DMS79 treated with DMSO at 0.1 percent for 48 hours (cell line): ENCODE measurements at regions not wholly inside any gene's neighbourhood (a gene's known extent, or its start where the extent isn't known, plus 50 kb on each side); places are given as distances from the start of the nearest gene placed in this dataset.

ENCODE experiments used
- DNase-seq: peaks from one replicate; lab custom pipeline; 2025; lab: John Stamatoyannopoulos, UW

DNA sequence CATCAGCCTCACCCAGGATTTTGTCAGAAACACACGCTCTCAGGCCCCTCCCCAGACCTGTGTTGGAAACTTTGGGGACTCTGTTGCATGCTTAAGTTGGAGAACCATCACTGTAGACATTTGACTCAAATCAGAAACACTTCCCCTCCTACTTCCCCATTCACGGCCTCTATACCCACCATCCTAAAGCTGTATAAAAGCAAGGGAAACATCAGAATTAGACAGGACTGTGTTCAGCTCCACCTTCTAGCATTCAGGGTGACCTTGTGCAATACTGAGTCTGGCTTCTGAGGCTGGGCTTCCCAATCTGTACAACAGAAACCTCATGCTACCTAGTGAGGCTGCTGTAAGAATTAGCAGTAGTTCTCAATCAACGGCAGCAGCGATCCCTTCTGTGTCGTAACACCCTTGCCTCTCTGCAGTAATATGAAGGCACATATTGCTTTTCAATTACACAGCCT is 252.3 kb downstream of the LY86 start:
- DNase-seq: no peak

- no peak for DNase-seq
Measured at GRCh38 chr6:6841571-6841970, 253.1 kb downstream of the LY86 start.

DNA sequence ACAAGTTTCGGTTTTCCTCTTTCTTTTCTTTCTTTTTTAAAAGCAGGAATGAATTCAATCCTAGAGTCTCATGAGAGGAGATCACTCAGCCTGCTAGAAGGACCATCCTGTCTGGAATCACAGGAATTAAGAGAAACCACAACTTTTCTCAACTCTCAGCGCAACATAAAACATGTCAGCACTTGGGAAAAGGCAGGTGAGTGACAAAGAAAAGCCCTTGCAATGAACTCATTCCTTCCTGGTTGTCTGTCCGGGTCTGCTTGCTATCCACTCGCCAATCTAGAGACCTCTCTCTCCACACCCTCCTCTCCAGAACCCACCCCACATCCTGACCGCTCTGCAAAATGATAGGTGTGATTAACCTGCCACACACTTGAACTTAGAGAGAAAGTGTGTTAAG is 253.8 kb downstream of the LY86 start:
- no peak for DNase-seq

DNA sequence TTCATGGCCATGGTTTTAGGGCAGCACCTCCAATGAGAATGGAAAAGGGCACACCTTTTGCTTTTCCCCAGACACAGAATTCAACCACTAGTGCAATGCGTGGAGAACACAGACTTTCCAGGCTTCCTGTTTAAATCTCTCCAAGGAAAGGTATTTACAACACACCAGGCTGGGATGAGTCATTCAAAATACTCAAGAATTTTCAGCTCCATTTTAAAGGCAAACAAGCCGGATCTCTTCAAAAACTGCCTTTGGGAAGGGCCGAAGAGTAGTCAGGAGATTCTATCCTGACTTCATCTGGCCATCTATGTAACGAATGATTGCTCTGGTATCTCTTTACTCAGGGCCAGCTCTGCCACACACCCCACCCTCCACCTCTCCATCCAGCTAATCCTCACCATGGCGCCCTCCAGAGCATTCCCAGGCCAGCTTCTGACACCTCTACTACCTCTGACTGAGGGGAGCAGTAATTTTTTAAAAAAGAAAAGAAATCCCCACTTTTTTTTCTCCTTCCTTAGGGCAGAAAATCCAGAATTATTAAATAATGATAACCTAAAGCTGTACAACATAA is 254.6 kb downstream of the LY86 start:
- no peak for DNase-seq

- no peak for DNase-seq
Measured at GRCh38 chr6:6843777-6844176, 255.3 kb downstream of the LY86 start.

- DNase-seq: no peak
Measured at GRCh38 chr6:6844530-6844929, 256.0 kb downstream of the LY86 start.

DNA sequence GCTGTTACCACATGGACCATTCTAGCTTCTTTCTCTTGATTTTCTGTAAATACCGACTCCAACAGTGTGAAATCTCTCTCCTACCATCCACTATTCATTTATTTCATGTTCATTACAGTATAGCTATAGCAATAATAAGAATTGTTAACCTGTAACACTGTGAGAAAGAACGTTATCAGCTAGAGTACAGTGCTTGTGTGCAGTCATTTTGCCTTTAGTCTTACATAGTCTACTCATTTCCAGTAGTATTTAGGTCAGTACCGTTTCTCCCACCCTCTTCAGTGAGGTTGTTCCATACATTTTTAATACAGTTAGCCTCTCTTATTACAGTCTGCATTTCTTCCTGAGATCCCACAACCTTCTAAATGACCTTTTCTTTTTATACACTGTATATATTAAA is 257.1 kb downstream of the LY86 start:
- DNase-seq: no peak

- DNase-seq: no peak
Measured at GRCh38 chr6:6847591-6847990, 259.1 kb downstream of the LY86 start.

GRCh38 chr6:6851059-6851948 is 256.5 kb upstream of the RREB1 start:
- DNase-seq: no peak

DNA sequence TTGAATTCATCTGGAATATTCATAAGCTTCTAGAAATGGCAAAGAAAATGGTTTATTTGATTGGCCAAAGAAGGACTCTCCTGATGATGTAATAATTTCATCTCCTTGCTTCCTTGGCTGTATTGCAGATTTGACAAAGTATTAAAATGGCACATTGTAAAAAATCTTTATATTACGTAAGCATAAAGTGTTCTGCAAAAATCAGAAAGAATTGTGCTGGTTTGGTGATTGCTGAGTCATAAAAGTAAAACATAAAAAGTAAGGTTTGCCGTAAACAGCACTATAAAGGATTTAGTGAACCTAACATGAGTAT is 255.9 kb upstream of the RREB1 start:
- no peak for DNase-seq

- no peak for DNase-seq
Measured at GRCh38 chr6:6856538-6857523, 250.9 kb upstream of the RREB1 start.

GRCh38 chr6:6857528-6857927 is 250.2 kb upstream of the RREB1 start:
- no peak for DNase-seq

DNA sequence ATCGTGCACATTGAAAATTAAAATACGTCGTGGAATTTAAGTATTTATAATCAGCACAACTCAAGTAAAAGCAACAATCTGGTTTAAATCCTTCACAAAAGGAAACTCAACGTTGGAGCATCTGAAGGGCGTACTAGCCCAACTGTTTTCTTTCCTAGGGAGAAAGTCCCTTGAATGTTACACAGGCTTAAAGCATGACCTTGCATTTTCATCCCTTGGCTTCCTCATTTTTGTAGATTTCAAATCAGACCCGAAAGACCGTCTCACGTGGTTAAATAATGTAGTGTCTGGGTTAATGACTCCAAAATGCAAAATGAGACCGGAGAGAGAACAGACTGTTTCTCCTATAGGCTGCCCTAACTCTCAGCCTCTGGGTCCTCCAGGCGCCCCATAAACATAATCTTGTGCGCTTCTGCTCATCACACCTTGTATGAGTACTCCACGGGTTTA is 249.2 kb upstream of the RREB1 start:
- no peak for DNase-seq

GRCh38 chr6:6859105-6859504 is 248.7 kb upstream of the RREB1 start:
- DNase-seq: no peak

- DNase-seq: no peak
Measured at GRCh38 chr6:6859722-6860121, 248.0 kb upstream of the RREB1 start.

DNA sequence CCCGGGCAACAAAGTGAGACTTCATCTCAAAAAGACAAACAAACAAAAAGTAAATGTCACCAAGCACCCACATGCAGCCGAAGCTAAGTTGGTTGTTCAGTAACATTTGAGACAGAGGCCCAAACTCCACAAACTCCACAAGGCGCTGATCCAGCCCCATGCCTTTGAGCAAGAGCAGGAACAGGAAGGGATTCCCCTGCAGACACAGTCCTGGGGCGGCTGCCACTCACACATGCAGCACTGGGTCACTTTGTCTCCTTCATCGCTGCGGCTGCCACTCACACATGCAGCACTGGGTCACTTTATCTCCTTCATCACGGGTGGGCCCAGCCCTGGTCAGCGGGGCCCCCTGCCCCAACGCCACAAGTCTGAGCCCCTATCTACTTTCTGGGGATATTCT is 246.9 kb upstream of the RREB1 start:
- no peak for DNase-seq

DNA sequence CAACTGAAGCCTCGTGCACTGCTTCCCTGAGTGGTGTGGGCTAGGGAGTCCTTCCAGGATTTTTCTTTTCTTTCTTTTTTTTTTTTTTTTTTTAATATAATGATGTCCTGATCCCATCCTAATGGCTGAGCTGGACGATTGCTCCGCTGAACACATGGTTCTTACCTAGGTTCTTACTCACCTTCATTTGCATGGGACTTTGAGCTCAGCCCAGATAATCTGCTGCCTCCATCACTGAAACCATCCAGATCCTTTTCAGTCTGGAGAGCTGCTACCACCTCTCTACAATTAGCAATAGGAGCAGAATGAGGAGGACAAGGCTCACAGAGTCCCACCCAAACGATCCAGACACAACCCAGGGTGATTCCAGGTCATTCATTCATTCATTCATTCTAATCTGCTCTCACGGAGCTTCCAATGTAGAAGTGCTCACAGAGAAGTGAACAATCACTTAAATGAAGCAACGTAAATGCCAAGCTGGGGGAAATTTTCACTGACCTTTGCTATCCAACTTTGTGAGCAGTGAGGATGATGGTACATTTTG is 246.3 kb upstream of the RREB1 start:
- DNase-seq: no peak

GRCh38 chr6:6861995-6862394 is 245.8 kb upstream of the RREB1 start:
- DNase-seq: no peak

- DNase-seq: no peak
Measured at GRCh38 chr6:6863970-6864639, 243.7 kb upstream of the RREB1 start.

- no peak for DNase-seq
Measured at GRCh38 chr6:6865611-6866010, 242.2 kb upstream of the RREB1 start.

GRCh38 chr6:6866656-6867403 is 240.9 kb upstream of the RREB1 start:
- no peak for DNase-seq
